GM12878 (cell line): ENCODE measurements at regions not wholly inside any gene's neighbourhood (a gene's known extent, or its start where the extent isn't known, plus 50 kb on each side); places are given as distances from the start of the nearest gene placed in this dataset.

Source experiments
- ATAC-seq: fragments of 200-7000 bp; cut with Tn5 transposase; 3 replicates; pipeline ENCODE4 v1.9.1; 2020; ENCODE audit warnings: mild to moderate bottlenecking, moderate library complexity
- BruUV-seq: library from RNA; stranded (reverse); fragments of 400-500 nt; replicated peaks from 2 replicates; lab custom pipeline; 2021; lab: Mats Ljungman, UMichigan
- CTCF ChIA-PET: fragments of 300-600 bp; sonication (Branson Sonifier 250); formaldehyde crosslinking; extraction: SDS; loops from one replicate; lab custom pipeline; 2021; ENCODE audit warnings: inconsistent platforms; lab: Yijun Ruan, JAX
- POLR2A ChIA-PET: fragments of 350-600 bp; formaldehyde crosslinking; extraction: SDS; loops from one replicate; lab custom pipeline; 2021; ENCODE audit warnings: inconsistent platforms; lab: Charles Lee
- RAD21 ChIA-PET: fragments of 300-600 bp; sonication (Branson Sonifier 250); formaldehyde crosslinking; loops from one replicate; lab custom pipeline; 2023; ENCODE audit warnings: antibody characterized with exemption; ENCODE audit not compliant: unreplicated experiment; lab: Charles Lee
- SMC1A ChIA-PET: fragments of 300-600 bp; sonication (Branson Sonifier 250); formaldehyde crosslinking; loops from one replicate; lab custom pipeline; 2023; ENCODE audit not compliant: unreplicated experiment, uncharacterized antibody; lab: Charles Lee
- DNase-seq: peaks from one replicate; pipeline ENCODE4 v3.0.0-alpha.2; 2011; ENCODE audit warnings: low read depth, low spot score
- FAIRE-seq: peaks from 3 replicates; lab custom pipeline; 2011; peaks lifted over from hg19 to GRCh38; lab: Jason Lieb, UNC
- H2AFZ ChIP-seq: 2 replicates; pipeline ENCODE4 v1.6.0; 2011; ENCODE audit warnings: low read depth, low read length, control low read depth; ENCODE audit not compliant: control insufficient read depth
- H3K27ac ChIP-seq: 2 replicates; pipeline ENCODE4 v1.5.1; 2011; ENCODE audit warnings: control low read depth; ENCODE audit not compliant: control insufficient read depth, insufficient read depth
- H3K27me3 ChIP-seq, 2 experiments: replicated peaks in 1 of 2; 2 replicates each; pipeline versions ENCODE4 v1.6.0 to v1.6.1; 2011; ENCODE audit warnings: low read length in 1 of 2; ENCODE audit not compliant: control insufficient read depth in 2 of 2, insufficient read depth in 2 of 2
- H3K36me3 ChIP-seq, 2 experiments: 2 replicates each; pipeline ENCODE4 v1.5.1; 2011; ENCODE audit warnings: low read length in 1 of 2; ENCODE audit not compliant: control insufficient read depth in 2 of 2, insufficient read depth in 2 of 2
- H3K4me1 ChIP-seq: 2 replicates; pipeline ENCODE4 v1.6.1; 2011; ENCODE audit warnings: mild to moderate bottlenecking, low read length, moderate library complexity, mixed read lengths; ENCODE audit not compliant: control insufficient read depth, insufficient read depth
- H3K4me2 ChIP-seq: 2 replicates; pipeline ENCODE4 v1.6.0; 2011; ENCODE audit warnings: control low read depth; ENCODE audit not compliant: control insufficient read depth, insufficient read depth
- H3K4me3 ChIP-seq: fragments of 200-600 bp; sonication (generic); 2 replicates; pipeline ENCODE4 v1.5.1; 2016
- H3K79me2 ChIP-seq: 2 replicates; pipeline ENCODE4 v1.6.0; 2011; ENCODE audit warnings: low read length; ENCODE audit not compliant: control insufficient read depth, insufficient read depth
- H3K9ac ChIP-seq: 2 replicates; pipeline ENCODE4 v1.8.0; 2011; ENCODE audit warnings: low read length, control low read depth, mixed read lengths; ENCODE audit not compliant: control insufficient read depth, insufficient read depth
- H3K9me3 ChIP-seq: replicated peaks from 3 replicates; pipeline ENCODE4 v1.5.1; 2011; ENCODE audit warnings: mild to moderate bottlenecking, low read length; ENCODE audit not compliant: control insufficient read depth, insufficient read depth
- H4K20me1 ChIP-seq: 2 replicates; pipeline ENCODE4 v1.6.0; 2011; ENCODE audit not compliant: control insufficient read depth, insufficient read depth
- CBX5 ChIP-seq: sonication (generic); IDR thresholded peaks from 2 replicates; pipeline ENCODE4 v1.6.1; 2016; ENCODE audit warnings: low read depth, moderate library complexity, mild to moderate bottlenecking, inconsistent platforms
- HSF1 ChIP-seq: fragments of 150-350 bp; IDR thresholded peaks from 2 replicates; pipeline ENCODE4 v1.6.1; 2014; ENCODE audit warnings: mild to moderate bottlenecking, low read depth, low read length
- JUND ChIP-seq: IDR thresholded peaks from 2 replicates; pipeline ENCODE4 v1.6.1; 2012; ENCODE audit warnings: low read depth, mild to moderate bottlenecking, low read length, improper control_type of control experiment, moderate library complexity
- KDM1A ChIP-seq: fragments of 200-600 bp; sonication (generic); IDR thresholded peaks from 2 replicates; pipeline ENCODE4 v1.6.1; 2016; ENCODE audit warnings: borderline replicate concordance
- MEF2A ChIP-seq: IDR thresholded peaks from 2 replicates; pipeline ENCODE4 v1.6.1; 2011; ENCODE audit warnings: low read depth, mild to moderate bottlenecking, low read length, moderate library complexity; ENCODE audit not compliant: insufficient read depth
- NKRF ChIP-seq: fragments of 450-650 bp; conservative IDR thresholded peaks from 2 replicates; pipeline ENCODE4 v1.6.1; 2017; ENCODE audit warnings: mild to moderate bottlenecking, moderate library complexity
- ZNF622 ChIP-seq: fragments of 450-650 bp; IDR thresholded peaks from 2 replicates; pipeline ENCODE4 v1.6.1; 2017; ENCODE audit warnings: mild to moderate bottlenecking, inconsistent platforms
- WGBS: methylation state at CpG from one replicate; pipeline ENCODE4 v1.1.6; 2016; ENCODE audit warnings: low lambda C conversion rate; ENCODE audit not compliant: insufficient replicate concordance, insufficient coverage; ENCODE audit errors: missing lambda C conversion rate; 5-methylcytosine and 5-hydroxymethylcytosine counted together
- in situ Hi-C: fragments of 300-500 bp; cut with MboI; formaldehyde crosslinking; loops from 9 replicates; pipeline ENCODE4 v1.14.3; 2018; ENCODE audit warnings: mixed read lengths
- intact Hi-C: fragments of 100-400 bp; cut with micrococcal nuclease; formaldehyde crosslinking; loops from one replicate; pipeline ENCODE4 v1.14.2; 2022; ENCODE audit not compliant: unreplicated experiment

- ChIA-PET CTCF (no interaction called here), SMC1A (no interaction called here), POLR2A (no interaction called here), RAD21 (no interaction called here)
- ATAC-seq (no peak), FAIRE-seq (no peak), DNase-seq (no peak)
- 8% methylated on average over 3 of the region's 3 CpGs for WGBS
- no peak overlapping the region for H3K9ac ChIP-seq
- H3K36me3 ChIP-seq: no peaks in the 10 kb centered on the region
- in situ Hi-C loops: no loop called here
- no peaks in the 10 kb centered on the region for H3K79me2 ChIP-seq
- H2AFZ ChIP-seq: no peak overlapping the region
- peaks cover 0 to 8% of the 10 kb centered on the region in 2 experiments for H3K27me3 ChIP-seq
- no peak for TF ChIP-seq ZNF622
- TF ChIP-seq HSF1: no peak
- no peak for TF ChIP-seq JUND
- no peak for TF ChIP-seq NKRF
- intact Hi-C loops: no loop called here
- H3K4me2 ChIP-seq: no peak overlapping the region
- no peaks in the 10 kb centered on the region for H3K9me3 ChIP-seq
- no peaks in the 10 kb centered on the region for H4K20me1 ChIP-seq
- H3K4me1 ChIP-seq: no peaks in the 10 kb centered on the region
- BruUV-seq: no TSS peak
- no peak overlapping the region for H3K4me3 ChIP-seq
- no peak overlapping the region for H3K27ac ChIP-seq
Measured at GRCh38 chr1:38787041-38787440, 72.5 kb downstream of the RRAGC start.

- TF ChIP-seq KDM1A: no peak
- TF ChIP-seq MEF2A: no peak
- no peak for TF ChIP-seq CBX5
- Histone ChIP-seq H3K36me3 (no peaks in the 10 kb centered on the region), H4K20me1 (no peaks in the 10 kb centered on the region), H3K4me2 (no peak overlapping the region), H3K27ac (no peak overlapping the region), H3K4me3 (no peak overlapping the region), H3K27me3 (peaks cover 0 to 8% of the 10 kb centered on the region in 2 experiments), H3K79me2 (no peaks in the 10 kb centered on the region), H2AFZ (no peak overlapping the region), H3K9me3 (no peaks in the 10 kb centered on the region), H3K4me1 (no peaks in the 10 kb centered on the region), H3K9ac (no peak overlapping the region)
- ChIA-PET RAD21 (no interaction called here), POLR2A (no interaction called here), SMC1A (no interaction called here), CTCF (no interaction called here)
- FAIRE-seq (no peak), ATAC-seq (no peak), DNase-seq (no peak)
- in situ Hi-C loops (no loop called here), intact Hi-C loops (no loop called here)
- WGBS: 14% methylated on average over 6 of the region's 6 CpGs
- no TSS peak for BruUV-seq
Measured at GRCh38 chr1:38786040-38786436, 73.5 kb downstream of the RRAGC start.
